HG03432 (cell line): ENCODE measurements at regions not wholly inside any gene's neighbourhood (a gene's known extent, or its start where the extent isn't known, plus 50 kb on each side); places are given as distances from the start of the nearest gene placed in this dataset.
"Not testable (repeated sequence)": the region's sequence is repeated elsewhere in the genome, so short reads cannot be mapped to it uniquely, and the experiment has no call there.

ENCODE experiments used
- ATAC-seq: cut with Tn5 transposase; IDR thresholded peaks from one replicate; pipeline ENCODE4 v1.9.1; 2021; ENCODE audit warnings: mild to moderate bottlenecking, moderate library complexity; ENCODE audit not compliant: unreplicated experiment

DNA sequence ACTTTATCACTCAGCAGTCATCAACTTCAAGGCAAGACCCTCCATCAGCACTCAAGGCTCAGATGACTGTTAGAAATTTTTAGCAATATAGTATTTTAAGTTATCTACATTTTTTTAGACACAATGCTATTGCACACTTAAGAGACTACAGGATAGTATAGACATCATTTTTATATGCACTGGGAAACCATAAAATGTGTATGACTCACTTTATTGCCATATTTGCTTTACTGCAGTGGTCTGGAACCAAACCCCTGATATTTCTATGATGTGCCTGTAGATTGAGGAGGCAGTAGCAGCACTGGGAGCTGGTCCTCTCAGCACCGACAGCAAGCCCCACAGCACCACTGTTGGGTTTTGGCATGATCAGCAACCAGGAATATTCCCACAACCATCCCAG, 264.8 kb upstream of the HNRNPA3 start:
- no peak for ATAC-seq

DNA sequence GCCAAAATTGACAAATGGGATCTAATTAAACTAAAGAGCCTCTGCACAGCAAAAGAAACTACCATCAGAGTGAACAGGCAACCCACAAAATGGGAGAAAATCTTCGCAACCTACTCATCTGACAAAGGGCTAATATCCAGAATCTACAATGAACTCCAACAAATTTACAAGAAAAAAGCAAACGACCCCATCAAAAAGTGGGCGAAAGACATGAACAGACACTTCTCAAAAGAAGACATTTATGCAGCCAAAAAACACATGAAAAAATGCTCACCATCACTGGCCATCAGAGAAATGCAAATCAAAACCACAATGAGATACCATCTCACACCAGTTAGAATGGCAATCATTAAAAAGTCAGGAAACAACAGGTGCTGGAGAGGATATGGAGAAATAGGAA, 261.4 kb upstream of the HNRNPA3 start:
- ATAC-seq, result not testable (repeated sequence)

DNA sequence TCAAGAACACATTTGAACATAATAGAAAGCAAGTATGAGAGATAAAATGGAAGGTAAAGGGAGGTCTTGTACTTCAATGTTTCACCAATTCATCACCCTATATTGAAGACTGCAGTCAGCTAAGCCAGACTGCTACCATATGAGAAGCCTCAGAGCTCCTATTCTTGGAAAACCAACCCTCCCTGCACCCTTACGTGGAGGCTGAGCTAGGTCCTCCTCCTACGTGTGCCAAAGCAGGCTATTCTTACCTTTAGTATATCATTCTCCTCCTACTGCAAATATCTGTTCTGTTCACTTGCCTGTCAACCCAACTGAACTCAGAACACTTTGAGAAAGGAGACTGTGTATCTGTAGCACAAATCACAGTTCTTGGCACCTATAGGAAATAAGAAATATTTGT, 255.8 kb upstream of the HNRNPA3 start:
- ATAC-seq, result no peak

DNA sequence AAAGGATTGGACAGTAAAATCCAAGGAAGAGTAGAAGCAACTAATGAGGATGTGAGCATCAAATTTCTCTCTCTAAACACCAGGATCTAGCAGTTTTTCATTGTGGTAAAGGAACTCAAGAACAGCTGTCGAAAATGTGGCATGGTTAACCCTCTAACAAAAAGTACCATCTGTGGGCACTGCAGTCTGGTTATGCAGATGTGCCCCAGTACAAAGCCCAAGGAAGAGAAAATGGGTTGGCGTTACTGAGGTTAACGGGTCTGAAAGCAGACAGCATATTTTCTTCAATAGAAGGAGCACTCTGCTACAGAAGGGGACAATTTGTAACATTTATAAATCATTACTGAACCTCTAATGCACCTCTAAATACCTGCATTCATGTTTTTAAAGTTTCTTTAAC, 253.0 kb upstream of the HNRNPA3 start:
- no peak for ATAC-seq

DNA sequence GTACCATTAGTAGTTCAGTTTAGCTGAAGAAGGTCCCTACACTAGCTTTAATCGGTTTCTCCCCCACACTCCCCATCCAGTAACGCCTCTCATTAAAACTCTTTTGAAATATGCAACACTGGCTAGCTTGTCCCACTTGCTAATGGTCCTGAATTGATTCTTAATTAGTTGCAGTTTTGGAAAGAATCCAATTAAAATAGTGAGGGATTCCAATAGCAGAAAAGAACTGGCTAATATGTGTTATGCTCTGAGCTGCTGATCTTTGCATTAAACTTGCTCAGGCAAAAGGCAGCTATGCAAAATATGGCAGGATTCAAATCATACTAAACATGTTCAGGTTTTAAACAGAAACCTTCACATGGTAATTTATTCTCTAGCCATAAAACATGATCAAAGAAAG, 252.5 kb upstream of the HNRNPA3 start:
- no peak for ATAC-seq

DNA sequence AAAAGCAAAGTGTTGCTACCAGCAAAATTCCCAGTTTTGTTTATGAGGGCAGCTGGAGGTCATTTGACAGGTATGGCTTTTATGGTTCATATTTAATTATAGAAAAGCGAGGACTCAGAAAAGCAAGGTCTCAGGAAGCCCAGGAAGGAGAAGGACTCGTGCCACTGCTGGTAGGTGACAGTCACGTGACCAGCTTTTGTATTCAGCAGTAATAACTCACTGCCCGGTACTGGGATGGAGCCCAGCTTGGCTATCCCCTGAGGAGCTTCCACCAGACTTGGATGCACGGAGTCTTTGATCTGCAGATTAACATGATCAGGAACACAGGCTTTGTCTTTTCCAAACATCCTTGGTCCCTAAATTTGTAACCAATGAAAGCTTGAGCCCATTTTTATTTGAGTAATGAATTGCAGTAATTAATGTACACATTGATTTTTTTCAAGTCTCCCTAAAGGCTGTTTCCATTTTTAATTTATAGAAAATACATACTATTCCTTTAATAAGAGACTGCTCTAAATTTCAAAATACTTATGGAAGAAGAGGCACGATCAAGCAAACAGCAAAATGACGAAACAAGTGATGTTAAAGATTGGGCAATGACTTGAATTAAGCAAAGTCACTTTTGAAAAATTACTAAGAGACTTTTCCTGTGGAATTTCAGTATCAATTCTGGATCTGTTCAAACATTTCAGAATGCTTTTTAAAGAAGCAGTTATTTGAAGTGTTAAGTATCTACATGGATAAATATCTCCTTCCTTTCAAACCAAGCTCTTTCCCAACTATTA, 251.7 kb upstream of the HNRNPA3 start:
- ATAC-seq, result no peak

DNA sequence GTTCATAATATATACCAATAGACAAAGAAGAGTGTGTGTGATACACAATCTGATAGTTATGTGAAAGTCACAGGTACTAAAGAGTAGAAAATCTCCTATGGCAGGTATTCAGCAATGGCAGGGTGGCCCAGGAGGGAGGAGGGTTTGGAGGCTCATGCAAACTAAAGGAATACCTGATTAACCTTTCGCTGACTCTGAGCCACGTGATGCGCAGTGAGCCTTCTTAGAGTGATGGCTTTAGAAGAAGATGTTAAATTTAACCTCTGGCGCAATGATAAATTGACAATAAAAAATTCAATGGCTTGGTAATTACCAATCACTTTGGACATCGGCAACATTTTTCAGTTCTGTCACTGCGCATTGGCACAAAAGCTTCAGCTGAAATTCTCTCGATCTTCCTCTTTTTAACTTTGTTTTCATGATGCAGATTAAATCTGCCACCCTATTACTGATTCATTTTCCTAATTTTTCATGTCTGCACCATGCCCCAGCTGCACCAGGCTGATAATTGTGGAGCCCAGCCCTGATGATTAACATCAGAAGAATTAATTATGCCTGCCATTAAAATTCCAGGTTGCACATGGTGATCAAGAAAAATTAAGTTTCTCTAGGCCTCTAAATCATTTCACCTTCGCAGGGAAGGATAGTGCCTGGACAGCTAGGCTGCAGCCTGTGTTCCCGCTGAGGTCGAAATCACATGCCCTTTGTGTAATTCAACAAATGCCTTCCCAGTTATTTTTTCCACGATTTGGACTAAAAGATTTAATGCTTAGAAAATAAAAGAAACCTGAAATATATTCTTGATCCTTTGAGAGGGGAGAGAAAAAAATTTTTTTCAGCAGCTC, 250.6 kb upstream of the HNRNPA3 start:
- no peak for ATAC-seq

DNA sequence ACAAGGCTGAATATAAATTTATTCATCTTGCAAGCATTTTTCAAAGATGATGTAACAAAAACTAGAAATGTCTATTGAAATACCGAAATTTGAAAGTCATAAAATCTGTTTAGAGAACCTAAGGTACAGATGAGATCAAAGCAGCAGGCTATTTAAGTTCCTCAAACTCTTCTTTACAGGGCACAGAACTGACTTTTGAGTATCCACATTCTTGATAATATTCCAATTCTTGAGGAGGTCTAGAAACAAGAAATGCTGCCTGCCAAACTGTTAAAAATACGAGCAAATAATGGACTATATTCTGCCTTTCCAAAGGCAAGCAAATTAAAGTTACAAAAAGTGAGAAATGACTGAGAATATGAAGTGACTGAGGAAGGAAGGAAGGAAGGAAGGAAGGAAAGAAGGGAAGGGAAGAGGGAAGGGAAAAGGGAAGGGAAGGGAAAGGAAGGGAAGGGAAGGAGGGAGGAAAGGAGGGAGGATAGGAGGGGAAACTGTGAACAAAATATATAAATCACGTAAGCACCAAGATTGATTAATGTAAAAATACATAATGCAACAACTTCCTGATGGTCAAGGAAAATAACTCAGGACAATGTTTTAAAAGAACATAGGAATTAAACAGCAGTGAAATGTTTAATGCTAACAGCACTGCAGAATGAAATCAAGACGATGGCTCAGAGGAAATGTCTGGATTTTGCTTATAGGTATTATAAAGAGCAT, 248.9 kb upstream of the HNRNPA3 start:
- ATAC-seq, result no peak

DNA sequence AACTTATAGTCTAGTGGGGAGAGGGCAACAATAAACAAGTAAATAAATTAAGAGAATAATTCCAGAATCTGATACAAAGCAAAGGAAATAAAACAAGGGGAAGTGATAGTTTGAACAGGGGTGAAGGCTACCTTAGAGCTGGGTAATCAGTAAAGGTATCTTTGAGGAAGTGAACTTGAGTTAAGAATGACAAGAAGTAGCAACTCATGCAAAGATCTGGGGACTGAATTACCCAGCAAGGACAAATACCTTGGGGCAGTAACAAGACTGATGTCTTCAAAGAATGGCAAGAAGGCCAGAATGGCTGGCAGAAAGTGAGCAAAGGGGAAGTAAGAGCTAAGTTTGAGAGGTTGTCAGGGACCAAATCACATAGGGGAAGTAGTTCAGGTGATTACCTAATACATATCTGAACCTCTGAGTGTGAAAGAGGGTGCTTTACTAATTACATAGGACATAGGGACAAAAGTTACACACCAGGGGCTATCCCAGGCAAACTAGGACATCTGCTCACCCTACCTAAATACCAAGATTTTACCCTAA, 244.6 kb upstream of the HNRNPA3 start:
- ATAC-seq, result no peak

DNA sequence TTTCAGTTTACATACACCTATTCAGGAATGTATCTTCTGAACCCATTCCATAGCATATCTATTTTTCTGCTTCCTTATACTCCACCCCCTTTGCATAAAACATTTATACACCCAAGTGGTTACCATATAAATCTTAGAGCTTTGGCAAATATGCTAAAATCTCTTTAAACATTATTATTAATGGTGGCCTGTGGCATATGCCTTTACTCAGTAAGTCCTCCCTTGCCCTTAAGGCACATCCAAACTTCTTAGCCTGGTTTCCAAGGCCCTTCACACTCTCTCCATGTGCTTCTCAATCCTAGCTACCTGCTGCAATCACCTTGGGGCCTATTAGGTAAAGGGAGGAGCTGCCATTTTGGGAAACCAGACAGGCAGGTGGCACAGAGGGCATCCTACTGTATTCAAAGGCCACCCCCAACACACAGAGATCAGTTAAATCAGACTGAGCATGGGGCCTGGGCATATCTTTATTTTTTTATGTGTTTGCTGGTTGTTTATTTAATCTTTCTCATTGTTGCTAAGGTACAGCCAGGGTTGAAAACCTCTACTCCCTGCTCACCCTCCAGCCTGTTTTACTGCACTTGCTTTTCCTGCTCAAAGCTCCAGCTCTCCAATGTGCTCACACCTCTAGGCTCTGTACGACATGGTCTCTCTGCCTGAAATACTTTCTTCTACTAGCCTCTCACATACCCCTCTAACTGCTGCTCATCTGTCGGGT, 242.8 kb upstream of the HNRNPA3 start:
- no peak for ATAC-seq

DNA sequence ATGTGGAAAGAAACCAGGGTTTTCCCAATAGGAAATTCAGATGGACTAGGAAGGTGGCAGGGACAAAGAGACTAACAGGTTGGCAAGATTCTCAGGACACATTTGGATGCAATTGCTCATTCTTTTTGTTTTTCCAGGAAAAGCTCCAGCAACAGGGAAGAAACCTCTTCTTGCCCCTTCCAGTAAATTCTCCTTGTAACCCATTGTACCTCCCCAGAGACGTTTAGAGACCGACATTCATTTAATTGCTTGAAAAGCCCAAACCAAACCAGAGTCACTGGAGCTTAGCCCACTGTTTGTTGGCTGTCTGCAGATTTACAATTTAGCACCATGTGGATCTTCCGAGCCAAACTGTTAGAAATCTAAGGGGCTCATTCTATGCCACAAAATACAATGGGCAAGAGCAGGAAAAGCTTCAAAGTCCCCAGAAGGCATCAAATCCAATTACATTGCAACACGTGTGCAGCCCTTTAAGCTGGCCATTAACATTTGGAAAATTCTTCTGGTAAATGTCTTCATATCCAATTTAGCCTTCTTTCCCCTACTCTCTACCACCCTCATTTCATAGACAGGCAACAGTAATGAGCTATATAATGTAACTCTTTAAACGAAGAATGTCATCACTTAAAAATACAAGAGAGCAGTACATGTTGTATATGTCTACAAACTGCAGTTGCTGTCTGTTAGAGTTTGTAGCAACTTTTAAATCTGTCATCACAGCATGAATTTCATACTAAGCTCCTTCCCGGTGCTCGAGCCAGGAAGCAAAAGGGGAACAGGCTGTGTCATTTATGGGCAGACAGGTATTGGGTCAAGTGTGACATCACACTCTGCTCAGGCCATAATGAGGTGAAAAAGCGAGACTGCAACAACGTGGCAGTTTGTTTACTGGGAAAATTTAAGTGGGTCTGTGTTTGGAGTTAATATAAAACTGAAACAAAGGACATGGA, 235.6 kb upstream of the HNRNPA3 start:
- no peak for ATAC-seq

DNA sequence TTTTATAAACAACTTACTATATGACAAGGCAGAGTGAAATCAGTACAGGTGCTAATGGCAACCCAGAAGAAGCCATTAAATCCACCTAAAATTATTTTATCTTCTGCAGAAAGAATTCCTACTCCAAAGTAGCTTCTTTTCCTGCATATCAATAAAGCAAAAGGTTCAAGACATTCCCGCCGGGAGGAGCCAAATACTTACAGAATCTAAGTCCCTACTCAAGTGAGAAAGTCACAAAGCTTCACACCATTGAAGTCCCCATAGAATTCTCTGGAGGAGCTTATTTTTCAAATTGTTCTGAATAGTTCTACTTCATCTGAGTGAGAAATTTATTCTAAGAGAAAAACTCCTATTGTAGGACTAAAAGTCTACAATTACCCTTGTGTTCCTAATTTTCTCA, 233.7 kb upstream of the HNRNPA3 start:
- ATAC-seq, result no peak

DNA sequence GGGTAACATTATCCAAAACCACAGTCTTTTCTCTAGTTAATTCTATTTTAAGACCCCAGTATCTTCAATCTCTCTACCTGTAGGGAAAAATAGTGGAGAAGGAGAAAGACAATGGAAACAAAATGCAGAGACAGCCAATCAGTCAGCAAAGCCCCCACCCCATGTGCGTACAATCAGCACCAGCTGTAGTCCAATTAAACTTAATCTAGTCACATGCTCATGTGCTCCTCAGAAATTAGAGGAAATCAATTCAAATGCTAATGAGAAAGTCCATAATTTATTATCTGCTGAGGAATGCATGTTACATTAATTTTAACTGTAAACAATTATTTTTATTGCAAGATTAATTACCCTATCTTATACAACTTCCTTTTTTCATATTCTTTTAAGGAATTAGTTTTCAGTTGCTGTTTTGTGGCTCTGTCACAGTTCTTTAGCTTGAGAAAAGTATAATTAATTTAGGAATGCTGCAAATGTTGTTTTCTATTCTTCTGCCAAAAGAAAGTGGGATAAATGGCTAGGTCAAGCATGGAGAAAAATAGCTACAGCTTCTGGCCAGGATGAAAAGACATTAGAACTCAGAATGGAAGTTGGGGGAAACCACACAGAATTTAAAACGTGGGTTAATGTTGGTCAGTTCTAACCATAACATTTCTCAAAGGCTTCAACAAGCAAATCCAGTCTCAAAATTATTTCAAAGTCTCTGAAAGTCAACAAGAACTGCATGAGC, 232.4 kb upstream of the HNRNPA3 start:
- no peak for ATAC-seq

DNA sequence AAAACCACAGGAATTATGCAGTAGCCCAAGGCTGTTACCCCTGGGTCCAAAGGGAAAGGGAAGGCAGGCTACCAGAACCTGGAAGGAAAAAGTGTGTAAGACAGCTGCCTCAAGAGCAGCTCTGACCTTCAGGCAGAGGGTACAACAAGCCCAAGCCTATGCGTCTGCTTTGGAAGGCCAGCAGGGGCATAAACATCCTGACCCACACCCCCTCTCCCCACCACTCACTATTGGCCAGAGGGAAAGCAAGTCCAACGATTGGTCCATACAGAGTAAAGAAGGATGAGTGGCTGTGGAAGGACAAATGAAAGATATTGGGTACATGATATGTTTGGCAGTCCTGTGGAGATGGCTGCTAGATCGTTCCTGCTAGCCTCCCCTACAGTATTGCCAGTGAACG, 227.6 kb upstream of the HNRNPA3 start:
- no peak for ATAC-seq

DNA sequence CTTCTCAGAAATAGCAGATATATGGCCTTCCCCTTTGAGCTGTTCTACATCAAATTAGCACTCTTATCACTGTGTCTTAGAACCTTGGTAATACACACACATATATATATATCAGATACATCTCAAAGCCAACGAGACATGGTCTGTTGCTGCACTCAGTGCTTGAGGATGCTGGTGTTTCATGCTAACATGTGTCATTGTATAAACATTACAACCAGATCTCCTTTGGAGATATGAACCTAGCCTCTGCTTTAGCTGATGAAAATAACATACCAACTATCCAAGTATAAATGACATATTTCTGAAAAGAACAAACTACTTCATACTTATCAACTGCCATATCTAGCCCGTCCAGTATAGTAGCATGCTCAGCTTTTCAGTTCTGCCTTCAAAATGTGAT, 226.7 kb upstream of the HNRNPA3 start:
- ATAC-seq, result no peak

DNA sequence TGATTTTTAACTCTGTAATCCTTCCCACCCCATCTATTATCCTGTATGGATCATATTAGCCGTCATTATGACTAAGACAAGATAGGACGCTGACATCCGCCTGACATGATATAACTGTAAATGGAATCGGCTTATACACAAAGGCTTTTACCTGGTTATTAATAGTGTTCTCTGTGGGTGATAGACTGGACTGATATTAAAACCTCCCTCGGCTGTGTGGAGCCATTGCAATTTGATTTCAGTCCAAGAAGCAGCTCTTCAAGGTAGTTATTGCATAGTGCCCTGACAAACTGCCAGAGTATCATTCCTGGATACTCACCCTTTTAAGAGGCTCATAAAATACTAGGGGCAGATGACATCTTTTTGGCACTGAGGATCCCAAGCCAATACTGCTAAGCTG, 226.1 kb upstream of the HNRNPA3 start:
- no peak for ATAC-seq

DNA sequence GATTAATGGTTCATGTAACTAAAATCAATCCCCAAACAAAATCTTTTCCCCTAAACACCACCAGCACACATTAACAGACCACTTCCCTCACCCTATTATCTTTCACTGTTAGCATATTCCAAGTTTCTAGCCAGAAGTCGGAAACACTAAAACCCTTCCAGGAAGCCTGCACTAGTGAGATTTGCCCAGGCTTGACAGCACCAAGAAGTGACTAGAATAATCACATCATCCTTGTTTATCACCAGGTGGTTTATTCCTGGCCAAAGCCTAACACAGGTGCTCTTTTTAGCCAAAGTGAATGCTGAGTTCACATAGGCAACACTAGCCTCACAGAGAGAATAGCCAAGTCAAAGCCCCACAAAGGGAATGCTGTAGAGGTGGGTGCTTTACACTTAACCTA, 221.2 kb upstream of the HNRNPA3 start:
- no peak for ATAC-seq

DNA sequence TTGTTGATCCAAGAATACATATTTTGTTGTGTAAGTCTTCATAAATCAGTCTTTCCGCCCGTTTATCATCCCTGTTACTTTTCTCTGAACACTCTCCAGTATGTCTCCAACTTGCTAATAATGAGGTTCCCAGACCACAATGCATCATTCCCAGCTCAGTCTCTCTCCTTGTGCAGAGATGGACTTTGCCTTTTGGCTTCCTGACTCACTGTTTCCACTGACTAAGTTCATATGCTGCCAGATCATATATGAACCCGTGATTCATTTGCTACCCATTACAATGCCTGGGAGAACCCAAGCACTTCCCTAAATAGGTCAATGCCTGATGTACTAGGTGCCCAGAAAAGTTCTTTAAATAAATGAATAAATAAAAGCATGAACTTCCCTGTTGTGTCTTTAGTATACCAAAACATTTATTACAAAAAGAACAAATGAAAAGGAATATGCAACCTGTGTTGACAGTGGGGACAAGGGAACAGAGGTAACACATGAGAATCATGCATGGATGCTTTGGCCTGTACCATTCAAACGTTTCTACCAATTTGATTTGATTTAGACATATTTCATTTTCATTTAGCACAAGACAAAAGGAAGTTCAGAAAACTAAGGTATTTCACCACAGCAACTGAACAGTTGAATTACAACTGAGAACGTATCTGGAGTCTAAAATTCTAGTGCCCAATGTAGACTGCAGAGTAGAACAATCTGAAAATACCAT, 215.4 kb upstream of the HNRNPA3 start:
- peak; percentile 47 for ATAC-seq
